A673 (cell line): ENCODE measurements at regions not wholly inside any gene's neighbourhood (a gene's known extent, or its start where the extent isn't known, plus 50 kb on each side); places are given as distances from the start of the nearest gene placed in this dataset.

Source experiments
- EZH2 ChIP-seq: fragments of 200-600 bp; sonication (generic); IDR thresholded peaks from 2 replicates; pipeline ENCODE4 v1.6.1; 2017; ENCODE audit warnings: borderline replicate concordance, low read depth, mild to moderate bottlenecking, mixed read lengths, antibody characterized with exemption, low read length; ENCODE audit not compliant: poor library complexity, severe bottlenecking
- TF ChIP-seq, protein P1 (sequence below): fragments of 300-800, 200-600 bp; sonication (generic); conservative IDR thresholded peaks from 2 replicates; pipeline ENCODE4 v1.5.1; 2017; ENCODE audit warnings: low read depth, mild to moderate bottlenecking, antibody characterized with exemption, low read length, moderate library complexity, mixed read lengths

DNA sequence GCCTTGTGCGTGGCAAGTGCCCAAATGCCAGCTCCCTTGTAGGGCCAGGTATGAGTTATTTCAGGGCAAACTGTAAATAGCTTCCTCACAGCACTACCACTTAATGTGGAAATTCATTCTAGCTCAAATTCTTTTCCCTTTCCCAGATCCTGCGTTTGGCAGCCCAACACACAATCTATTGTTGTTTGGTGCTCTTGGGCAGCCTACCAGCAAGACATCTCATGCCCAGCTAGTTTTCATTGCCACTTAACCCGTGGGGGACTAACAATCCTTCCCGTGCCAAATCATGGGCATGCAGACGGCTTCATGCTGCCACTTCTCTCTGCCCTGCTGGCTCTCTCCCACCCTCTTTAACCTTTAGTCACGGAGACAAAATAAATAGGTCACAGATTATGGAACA, 454.2 kb downstream of the GRIA2 start:
- TF ChIP-seq, protein P1, sequence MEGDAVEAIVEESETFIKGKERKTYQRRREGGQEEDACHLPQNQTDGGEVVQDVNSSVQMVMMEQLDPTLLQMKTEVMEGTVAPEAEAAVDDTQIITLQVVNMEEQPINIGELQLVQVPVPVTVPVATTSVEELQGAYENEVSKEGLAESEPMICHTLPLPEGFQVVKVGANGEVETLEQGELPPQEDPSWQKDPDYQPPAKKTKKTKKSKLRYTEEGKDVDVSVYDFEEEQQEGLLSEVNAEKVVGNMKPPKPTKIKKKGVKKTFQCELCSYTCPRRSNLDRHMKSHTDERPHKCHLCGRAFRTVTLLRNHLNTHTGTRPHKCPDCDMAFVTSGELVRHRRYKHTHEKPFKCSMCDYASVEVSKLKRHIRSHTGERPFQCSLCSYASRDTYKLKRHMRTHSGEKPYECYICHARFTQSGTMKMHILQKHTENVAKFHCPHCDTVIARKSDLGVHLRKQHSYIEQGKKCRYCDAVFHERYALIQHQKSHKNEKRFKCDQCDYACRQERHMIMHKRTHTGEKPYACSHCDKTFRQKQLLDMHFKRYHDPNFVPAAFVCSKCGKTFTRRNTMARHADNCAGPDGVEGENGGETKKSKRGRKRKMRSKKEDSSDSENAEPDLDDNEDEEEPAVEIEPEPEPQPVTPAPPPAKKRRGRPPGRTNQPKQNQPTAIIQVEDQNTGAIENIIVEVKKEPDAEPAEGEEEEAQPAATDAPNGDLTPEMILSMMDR: no peak
- no peak for TF ChIP-seq EZH2
